Type B pancreatic cell (in vitro differentiated cells): ENCODE measurements at regions not wholly inside any gene's neighbourhood (a gene's known extent, or its start where the extent isn't known, plus 50 kb on each side); places are given as distances from the start of the nearest gene placed in this dataset.

ENCODE experiments used
- DNase-seq: peaks from one replicate; pipeline ENCODE4 v3.0.0; 2021; ENCODE audit warnings: mixed read lengths; ENCODE audit not compliant: unreplicated experiment; ENCODE audit errors: extremely low spot score
- H3K27ac Mint-ChIP-seq: 2 replicates; pipeline ENCODE4 v1.8.0; 2021; ENCODE audit warnings: mild to moderate bottlenecking, mixed read lengths
- H3K27me3 Mint-ChIP-seq: 2 replicates; pipeline ENCODE4 v1.8.0; 2021; ENCODE audit warnings: mixed read lengths
- H3K36me3 Mint-ChIP-seq: 2 replicates; pipeline ENCODE4 v1.8.0; 2021; ENCODE audit warnings: mixed read lengths
- H3K4me1 Mint-ChIP-seq: one replicate; pipeline ENCODE4 v1.8.0; 2021; ENCODE audit warnings: mixed read lengths; ENCODE audit not compliant: unreplicated experiment
- H3K4me3 Mint-ChIP-seq: 2 replicates; pipeline ENCODE4 v1.8.0; 2021; ENCODE audit warnings: mild to moderate bottlenecking, mixed read lengths
- H3K9me3 Mint-ChIP-seq: 2 replicates; pipeline ENCODE4 v1.8.0; 2021; ENCODE audit warnings: mixed read lengths
- CTCF ChIP-seq: fragments of 200-600 bp; sonication (generic); conservative IDR thresholded peaks from 2 replicates; pipeline ENCODE4 v1.5.0; 2021; ENCODE audit warnings: antibody characterized with exemption, mild to moderate bottlenecking

- no peaks in the 10 kb centered on the region for H3K27me3 Mint-ChIP-seq
- no peak overlapping the region for H3K4me3 Mint-ChIP-seq
- peaks cover 4% of the 10 kb centered on the region for H3K4me1 Mint-ChIP-seq
- TF ChIP-seq CTCF: no peak
- DNase-seq: no peak
- no peak overlapping the region for H3K27ac Mint-ChIP-seq
- no peaks in the 10 kb centered on the region for H3K36me3 Mint-ChIP-seq
- H3K9me3 Mint-ChIP-seq: peaks cover 2% of the 10 kb centered on the region
These were observed 624.8 kb upstream of the PTCHD4 start for GRCh38 chr6:48735846-48736245.

GRCh38 chr6:48733581-48733980 is 622.6 kb upstream of the PTCHD4 start:
- no peaks in the 10 kb centered on the region for H3K27me3 Mint-ChIP-seq
- peaks cover 4% of the 10 kb centered on the region for H3K4me1 Mint-ChIP-seq
- no peaks in the 10 kb centered on the region for H3K36me3 Mint-ChIP-seq
- peaks cover 4% of the 10 kb centered on the region for H3K9me3 Mint-ChIP-seq
- no peak for DNase-seq
- H3K27ac Mint-ChIP-seq: no peak overlapping the region
- TF ChIP-seq CTCF: no peak
- no peak overlapping the region for H3K4me3 Mint-ChIP-seq

GRCh38 chr6:48714699-48715098 is 603.7 kb upstream of the PTCHD4 start:
- Mint-ChIP-seq H3K27ac (no peak overlapping the region), H3K36me3 (no peaks in the 10 kb centered on the region), H3K27me3 (peaks cover 7% of the 10 kb centered on the region), H3K4me3 (no peak overlapping the region), H3K9me3 (no peaks in the 10 kb centered on the region), H3K4me1 (peaks cover 4% of the 10 kb centered on the region)
- TF ChIP-seq CTCF: no peak
- no peak for DNase-seq

GRCh38 chr6:48714250-48714649 is 603.3 kb upstream of the PTCHD4 start:
- Mint-ChIP-seq H3K4me1 (peaks cover 4% of the 10 kb centered on the region), H3K27me3 (peaks cover 7% of the 10 kb centered on the region), H3K27ac (no peak overlapping the region), H3K4me3 (no peak overlapping the region), H3K9me3 (no peaks in the 10 kb centered on the region), H3K36me3 (no peaks in the 10 kb centered on the region)
- no peak for DNase-seq
- no peak for TF ChIP-seq CTCF

GRCh38 chr6:48713612-48714011 is 602.6 kb upstream of the PTCHD4 start:
- no peak for TF ChIP-seq CTCF
- H3K4me3 Mint-ChIP-seq: no peak overlapping the region
- peaks cover 7% of the 10 kb centered on the region for H3K27me3 Mint-ChIP-seq
- H3K9me3 Mint-ChIP-seq: no peaks in the 10 kb centered on the region
- H3K27ac Mint-ChIP-seq: no peak overlapping the region
- H3K4me1 Mint-ChIP-seq: peaks cover 4% of the 10 kb centered on the region
- H3K36me3 Mint-ChIP-seq: no peaks in the 10 kb centered on the region
- no peak for DNase-seq

GRCh38 chr6:48706310-48706709 is 595.3 kb upstream of the PTCHD4 start:
- no peaks in the 10 kb centered on the region for H3K36me3 Mint-ChIP-seq
- H3K27ac Mint-ChIP-seq: no peak overlapping the region
- DNase-seq: no peak
- no peak overlapping the region for H3K4me3 Mint-ChIP-seq
- H3K9me3 Mint-ChIP-seq: no peaks in the 10 kb centered on the region
- peaks cover 4% of the 10 kb centered on the region for H3K27me3 Mint-ChIP-seq
- no peaks in the 10 kb centered on the region for H3K4me1 Mint-ChIP-seq
- no peak for TF ChIP-seq CTCF
